CD4-positive, alpha-beta memory T cell (primary cell): ENCODE measurements at regions not wholly inside any gene's neighbourhood (a gene's known extent, or its start where the extent isn't known, plus 50 kb on each side); places are given as distances from the start of the nearest gene placed in this dataset.
"Not testable (repeated sequence)": the region's sequence is repeated elsewhere in the genome, so short reads cannot be mapped to it uniquely, and the experiment has no call there.

Source experiments
- CTCF ChIA-PET: fragments of 350-600 bp; sonication (Branson Sonifier 250); formaldehyde crosslinking; loops from one replicate; lab custom pipeline; 2021; ENCODE audit warnings: inconsistent platforms; ENCODE audit not compliant: partially characterized antibody; lab: Charles Lee
- POLR2A ChIA-PET: fragments of 350-600 bp; sonication (Branson Sonifier 250); formaldehyde crosslinking; loops from one replicate; lab custom pipeline; 2021; ENCODE audit not compliant: partially characterized antibody; lab: Charles Lee
- DNase-seq, 5 donors: peaks; one replicate each; pipeline versions ENCODE4 v3.0.0 to v3.0.0-alpha.2; 2020 to 2022; ENCODE audit warnings: mixed read lengths in 1 of 5
- H3K27ac ChIP-seq: one replicate; pipeline ENCODE4 v1.7.0; 2013; ENCODE audit warnings: low read depth, low read length
- H3K27me3 ChIP-seq: 2 replicates; pipeline ENCODE4 v1.7.0; 2013; ENCODE audit warnings: mild to moderate bottlenecking, low read length, moderate library complexity; ENCODE audit not compliant: insufficient read depth
- H3K36me3 ChIP-seq: 2 replicates; pipeline ENCODE4 v1.7.0; 2013; ENCODE audit warnings: mild to moderate bottlenecking, low read length, moderate library complexity; ENCODE audit not compliant: insufficient read depth
- H3K4me1 ChIP-seq: 2 replicates; pipeline ENCODE4 v1.7.0; 2013; ENCODE audit warnings: mild to moderate bottlenecking, low read length, moderate library complexity; ENCODE audit not compliant: insufficient read depth
- H3K4me3 ChIP-seq, 2 donors: one replicate each; pipeline ENCODE4 v1.7.0; 2013; ENCODE audit warnings: low read length in 2 of 2, mild to moderate bottlenecking in 1 of 2
- H3K9me3 ChIP-seq, 2 donors: one replicate each; pipeline ENCODE4 v1.7.0; 2013; ENCODE audit warnings: low read length in 2 of 2, control low read depth in 1 of 2; ENCODE audit not compliant: control insufficient read depth in 1 of 2
- H3K27ac Mint-ChIP-seq, 7 donors: one replicate each; pipeline ENCODE4 v1.8.0; 2020 to 2021; ENCODE audit warnings: mixed read lengths in 7 of 7, mild to moderate bottlenecking in 6 of 7, inconsistent platforms in 3 of 7, moderate library complexity in 3 of 7
- H3K27me3 Mint-ChIP-seq, 2 donors: one replicate each; pipeline ENCODE4 v1.8.0; 2020 to 2021; ENCODE audit warnings: mixed read lengths in 2 of 2
- H3K36me3 Mint-ChIP-seq, 2 donors: one replicate each; pipeline ENCODE4 v1.8.0; 2020 to 2021; ENCODE audit warnings: mixed read lengths in 2 of 2, inconsistent platforms in 1 of 2, mild to moderate bottlenecking in 1 of 2
- H3K4me1 Mint-ChIP-seq, 4 donors: one replicate each; pipeline ENCODE4 v1.8.0; 2020 to 2021; ENCODE audit warnings: mixed read lengths in 4 of 4, mild to moderate bottlenecking in 1 of 4
- H3K4me3 Mint-ChIP-seq, 8 donors: one replicate each; pipeline ENCODE4 v1.8.0; 2020 to 2021; ENCODE audit warnings: mixed read lengths in 8 of 8, mild to moderate bottlenecking in 7 of 8, moderate library complexity in 6 of 8, inconsistent platforms in 3 of 8
- H3K9me3 Mint-ChIP-seq, 8 donors: one replicate each; pipeline ENCODE4 v1.8.0; 2020 to 2021; ENCODE audit warnings: mixed read lengths in 8 of 8, mild to moderate bottlenecking in 5 of 8, inconsistent platforms in 3 of 8, moderate library complexity in 1 of 8
- intact Hi-C: fragments of 100-400 bp; cut with micrococcal nuclease; formaldehyde crosslinking; loops from one replicate; pipeline ENCODE4 v1.15.1; 2023

DNA sequence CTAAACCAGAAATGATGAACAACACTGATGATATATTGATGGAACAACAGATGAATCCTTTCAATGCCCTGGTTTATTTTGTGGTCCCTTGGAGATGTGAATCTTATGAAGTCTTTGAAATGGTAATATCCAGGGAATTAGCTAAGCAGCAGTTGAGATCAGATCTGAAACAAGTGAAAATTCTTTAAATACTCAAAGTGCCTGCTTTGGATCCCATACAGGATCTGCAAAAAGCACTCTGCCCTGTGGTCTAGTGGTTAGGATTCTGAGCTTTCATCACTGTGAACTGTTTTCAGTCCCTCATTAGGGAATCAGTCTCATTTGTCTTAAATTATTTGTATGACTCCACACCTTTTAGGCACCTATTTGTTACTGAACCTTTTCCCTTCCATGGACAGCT is 211.3 kb upstream of the TGIF2LY start:
- H3K27me3 ChIP-seq, H3K9me3 ChIP-seq, H3K36me3 ChIP-seq, DNase-seq, H3K9me3 Mint-ChIP-seq, H3K4me3 Mint-ChIP-seq, H3K36me3 Mint-ChIP-seq, H3K27ac Mint-ChIP-seq, H3K27ac ChIP-seq, H3K27me3 Mint-ChIP-seq, H3K4me1 Mint-ChIP-seq, CTCF ChIA-PET, H3K4me1 ChIP-seq, intact Hi-C loops, POLR2A ChIA-PET, H3K4me3 ChIP-seq: not testable (repeated sequence)

DNA sequence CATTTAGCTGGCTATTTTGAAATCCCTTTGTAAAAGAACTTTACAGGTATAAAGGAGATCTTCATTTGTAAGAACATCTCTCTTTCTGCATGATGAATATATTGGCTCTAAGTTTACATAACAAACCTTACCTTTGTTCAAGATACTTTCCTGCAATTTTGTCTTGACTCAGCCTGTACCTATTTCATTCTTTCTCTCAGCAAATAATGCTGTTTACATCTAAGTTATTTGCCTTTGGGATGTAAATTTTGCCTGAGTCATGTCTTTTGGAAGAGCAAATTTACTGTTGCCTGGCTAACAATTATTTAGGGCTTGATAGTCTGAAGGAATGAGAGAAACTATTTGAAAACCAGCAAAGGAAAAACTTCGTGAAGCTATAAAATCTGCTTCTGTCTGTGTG is 210.4 kb upstream of the TGIF2LY start:
- H3K4me3 ChIP-seq, intact Hi-C loops, H3K27me3 Mint-ChIP-seq, H3K27me3 ChIP-seq, H3K36me3 Mint-ChIP-seq, H3K4me3 Mint-ChIP-seq, H3K27ac ChIP-seq, H3K4me1 Mint-ChIP-seq, H3K9me3 Mint-ChIP-seq, H3K9me3 ChIP-seq, H3K4me1 ChIP-seq, H3K27ac Mint-ChIP-seq, CTCF ChIA-PET, POLR2A ChIA-PET, H3K36me3 ChIP-seq, DNase-seq: not testable (repeated sequence)

GRCh38 chrY:3391508-3391907 is 187.4 kb upstream of the TGIF2LY start:
- H3K4me1 ChIP-seq, H3K27ac Mint-ChIP-seq, CTCF ChIA-PET, H3K4me3 ChIP-seq, H3K4me3 Mint-ChIP-seq, DNase-seq, POLR2A ChIA-PET, H3K4me1 Mint-ChIP-seq, intact Hi-C loops, H3K36me3 Mint-ChIP-seq, H3K27ac ChIP-seq, H3K27me3 Mint-ChIP-seq, H3K9me3 Mint-ChIP-seq, H3K36me3 ChIP-seq, H3K9me3 ChIP-seq, H3K27me3 ChIP-seq: not testable (repeated sequence)

DNA sequence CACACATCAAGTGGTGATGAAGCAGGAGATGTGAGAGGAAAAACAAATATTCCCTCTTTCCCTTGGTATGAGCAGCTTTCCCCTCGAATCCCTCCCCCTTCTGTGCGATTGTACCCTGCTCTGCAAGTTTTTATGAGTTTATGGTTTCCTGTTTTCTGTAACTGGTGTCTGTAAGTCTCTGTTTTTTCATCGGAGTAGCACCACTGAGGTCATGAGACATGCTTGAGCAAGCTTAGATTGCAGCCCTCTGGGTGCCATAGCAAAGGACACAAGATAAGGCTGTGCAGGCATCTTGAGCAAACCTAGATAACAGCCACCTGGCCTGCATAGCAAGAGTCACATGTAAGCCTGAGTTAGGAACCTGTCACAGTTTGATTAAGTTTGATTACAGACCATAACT is 174.6 kb upstream of the TGIF2LY start:
- CTCF ChIA-PET, H3K27me3 ChIP-seq, H3K4me3 Mint-ChIP-seq, H3K36me3 Mint-ChIP-seq, H3K4me1 Mint-ChIP-seq, H3K27ac ChIP-seq, H3K9me3 Mint-ChIP-seq, H3K27ac Mint-ChIP-seq, H3K9me3 ChIP-seq, POLR2A ChIA-PET, H3K4me1 ChIP-seq, H3K4me3 ChIP-seq, H3K27me3 Mint-ChIP-seq, intact Hi-C loops, DNase-seq, H3K36me3 ChIP-seq: not testable (repeated sequence)

DNA sequence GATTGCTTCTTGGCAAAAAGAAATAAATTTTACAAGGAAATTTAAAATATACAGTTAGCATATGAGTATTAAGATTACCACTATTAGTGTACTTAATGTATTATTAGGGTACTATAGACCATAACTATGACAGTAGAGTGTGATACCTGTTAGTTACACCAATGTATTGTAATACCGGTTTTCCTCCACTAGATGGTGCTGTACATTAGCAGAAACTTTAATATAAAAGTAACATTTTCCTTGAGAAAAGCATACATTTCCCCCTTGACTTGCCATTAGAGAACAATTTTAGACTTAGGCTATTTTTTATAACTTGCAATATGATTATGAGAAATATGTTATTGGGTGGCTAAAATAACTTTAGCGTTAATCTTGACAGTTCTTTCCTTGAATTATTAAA is 173.3 kb upstream of the TGIF2LY start:
- H3K36me3 Mint-ChIP-seq, H3K4me1 ChIP-seq, H3K27ac Mint-ChIP-seq, H3K9me3 ChIP-seq, H3K27me3 Mint-ChIP-seq, CTCF ChIA-PET, H3K27ac ChIP-seq, intact Hi-C loops, H3K4me1 Mint-ChIP-seq, H3K36me3 ChIP-seq, H3K27me3 ChIP-seq, H3K4me3 Mint-ChIP-seq, DNase-seq, POLR2A ChIA-PET, H3K4me3 ChIP-seq, H3K9me3 Mint-ChIP-seq: not testable (repeated sequence)

GRCh38 chrY:3406896-3407452 is 171.9 kb upstream of the TGIF2LY start:
- H3K4me3 ChIP-seq, H3K36me3 Mint-ChIP-seq, H3K27me3 ChIP-seq, H3K36me3 ChIP-seq, H3K27ac ChIP-seq, POLR2A ChIA-PET, H3K27ac Mint-ChIP-seq, DNase-seq, H3K27me3 Mint-ChIP-seq, H3K4me1 Mint-ChIP-seq, CTCF ChIA-PET, intact Hi-C loops, H3K4me1 ChIP-seq, H3K9me3 ChIP-seq, H3K9me3 Mint-ChIP-seq, H3K4me3 Mint-ChIP-seq: not testable (repeated sequence)

GRCh38 chrY:3410322-3410892 is 168.5 kb upstream of the TGIF2LY start:
- not testable (repeated sequence) for H3K27ac Mint-ChIP-seq

More at GRCh38 chrY:3410322-3410892, 168.5 kb upstream of the TGIF2LY start:
- H3K27ac ChIP-seq, DNase-seq, H3K9me3 ChIP-seq, H3K36me3 Mint-ChIP-seq, H3K4me3 ChIP-seq, H3K27me3 ChIP-seq, intact Hi-C loops, H3K9me3 Mint-ChIP-seq, H3K36me3 ChIP-seq, H3K4me3 Mint-ChIP-seq, H3K4me1 ChIP-seq, CTCF ChIA-PET, POLR2A ChIA-PET, H3K27me3 Mint-ChIP-seq, H3K4me1 Mint-ChIP-seq: not testable (repeated sequence)
